Astrocyte (in vitro differentiated cells and primary cell): ENCODE measurements at regions not wholly inside any gene's neighbourhood (a gene's known extent, or its start where the extent isn't known, plus 50 kb on each side); places are given as distances from the start of the nearest gene placed in this dataset.

Source experiments
- DNase-seq: peaks from one replicate; pipeline ENCODE4 v3.0.0-alpha.2; 2010; ENCODE audit warnings: low read depth
- FAIRE-seq: peaks from 2 replicates; lab custom pipeline; 2011; peaks lifted over from hg19 to GRCh38; lab: Jason Lieb, UNC
- H2AFZ ChIP-seq: 2 replicates; pipeline ENCODE4 v1.6.0; 2012; ENCODE audit warnings: low read depth, low read length, inconsistent platforms
- H3K27ac ChIP-seq: 2 replicates; pipeline ENCODE4 v1.5.1; 2011; ENCODE audit warnings: low read depth, low read length, inconsistent platforms
- H3K27me3 ChIP-seq: 2 replicates; pipeline ENCODE4 v1.6.0; 2011; ENCODE audit warnings: low read length, inconsistent platforms; ENCODE audit not compliant: insufficient read depth
- H3K36me3 ChIP-seq: 2 replicates; pipeline ENCODE4 v1.5.1; 2011; ENCODE audit warnings: low read length, inconsistent platforms; ENCODE audit not compliant: insufficient read depth
- H3K4me1 ChIP-seq: 2 replicates; pipeline ENCODE4 v1.5.1; 2011; ENCODE audit warnings: low read length, inconsistent platforms; ENCODE audit not compliant: insufficient read depth
- H3K4me2 ChIP-seq: 2 replicates; pipeline ENCODE4 v1.6.0; 2012; ENCODE audit warnings: low read length, inconsistent platforms
- H3K4me3 ChIP-seq: 2 replicates; pipeline ENCODE4 v1.5.1; 2011; ENCODE audit warnings: low read depth, mild to moderate bottlenecking, low read length, inconsistent platforms; ENCODE audit not compliant: insufficient read depth
- H3K79me2 ChIP-seq: 2 replicates; pipeline ENCODE4 v1.6.0; 2012; ENCODE audit warnings: mild to moderate bottlenecking, low read length, inconsistent platforms; ENCODE audit not compliant: insufficient read depth
- H3K9ac ChIP-seq: 2 replicates; pipeline ENCODE4 v1.6.0; 2012; ENCODE audit warnings: mild to moderate bottlenecking, low read length, inconsistent platforms
- H3K9me3 ChIP-seq: 2 replicates; pipeline ENCODE4 v1.5.1; 2012; ENCODE audit warnings: low read depth, mild to moderate bottlenecking, low read length, inconsistent platforms; ENCODE audit not compliant: insufficient read depth
- H4K20me1 ChIP-seq: 2 replicates; pipeline ENCODE4 v1.6.0; 2012; ENCODE audit warnings: low read length, inconsistent platforms; ENCODE audit not compliant: insufficient read depth
- H3K27ac Mint-ChIP-seq: one replicate; pipeline ENCODE4 v1.8.0; 2021; ENCODE audit warnings: mild to moderate bottlenecking, mixed read lengths; ENCODE audit not compliant: unreplicated experiment
- H3K27me3 Mint-ChIP-seq: one replicate; pipeline ENCODE4 v1.8.0; 2021; ENCODE audit warnings: low read depth, mixed read lengths; ENCODE audit not compliant: unreplicated experiment
- H3K36me3 Mint-ChIP-seq: one replicate; pipeline ENCODE4 v1.8.0; 2021; ENCODE audit warnings: low read depth, mixed read lengths; ENCODE audit not compliant: unreplicated experiment
- H3K4me1 Mint-ChIP-seq: one replicate; pipeline ENCODE4 v1.8.0; 2021; ENCODE audit warnings: low read depth, mixed read lengths; ENCODE audit not compliant: unreplicated experiment
- H3K4me3 Mint-ChIP-seq: one replicate; pipeline ENCODE4 v1.8.0; 2021; ENCODE audit warnings: mild to moderate bottlenecking, moderate library complexity, mixed read lengths; ENCODE audit not compliant: unreplicated experiment
- H3K9me3 Mint-ChIP-seq: one replicate; pipeline ENCODE4 v1.8.0; 2021; ENCODE audit warnings: mild to moderate bottlenecking, mixed read lengths; ENCODE audit not compliant: unreplicated experiment
- EZH2 ChIP-seq: IDR thresholded peaks from 2 replicates; pipeline ENCODE4 v1.6.1; 2012; ENCODE audit warnings: mild to moderate bottlenecking, low read length, inconsistent platforms; ENCODE audit not compliant: insufficient read depth
- TF ChIP-seq, protein P1 (sequence below): IDR thresholded peaks from 2 replicates; pipeline ENCODE4 v1.5.1; 2011; ENCODE audit warnings: low read depth, mild to moderate bottlenecking, inconsistent platforms, low read length, moderate library complexity; ENCODE audit not compliant: insufficient read depth

DNA sequence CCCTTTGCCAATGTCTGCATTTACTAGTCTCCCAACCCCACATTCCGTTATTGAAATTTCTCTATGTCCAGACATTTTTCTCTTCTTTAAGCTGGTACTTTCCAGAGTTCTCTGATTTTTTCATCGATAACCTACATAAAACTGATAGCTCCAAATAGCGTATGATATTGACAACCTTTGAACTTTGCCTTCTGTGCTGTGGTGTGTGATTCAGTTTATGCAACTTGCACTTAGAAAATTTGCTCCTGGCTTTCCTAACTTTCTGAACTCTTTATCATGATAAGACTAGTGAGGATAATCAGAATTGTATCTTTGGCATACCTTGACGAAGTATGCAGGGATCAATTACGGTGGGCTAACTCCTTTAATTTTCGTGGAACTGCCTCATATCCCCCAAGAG is 1261.3 kb downstream of the SI start:
- Mint-ChIP-seq H3K4me3 (no peak overlapping the region), H3K4me1 (peaks cover 5% of the 10 kb centered on the region), H3K27ac (no peak overlapping the region), H3K9me3 (no peaks in the 10 kb centered on the region), H3K27me3 (no peaks in the 10 kb centered on the region), H3K36me3 (no peaks in the 10 kb centered on the region)
- H3K36me3 ChIP-seq: no peaks in the 10 kb centered on the region
- no peak overlapping the region for H3K4me3 ChIP-seq
- H3K9me3 ChIP-seq: no peaks in the 10 kb centered on the region
- no peak for DNase-seq
- no peak overlapping the region for H3K4me2 ChIP-seq
- no peak for TF ChIP-seq EZH2
- TF ChIP-seq, protein P1, sequence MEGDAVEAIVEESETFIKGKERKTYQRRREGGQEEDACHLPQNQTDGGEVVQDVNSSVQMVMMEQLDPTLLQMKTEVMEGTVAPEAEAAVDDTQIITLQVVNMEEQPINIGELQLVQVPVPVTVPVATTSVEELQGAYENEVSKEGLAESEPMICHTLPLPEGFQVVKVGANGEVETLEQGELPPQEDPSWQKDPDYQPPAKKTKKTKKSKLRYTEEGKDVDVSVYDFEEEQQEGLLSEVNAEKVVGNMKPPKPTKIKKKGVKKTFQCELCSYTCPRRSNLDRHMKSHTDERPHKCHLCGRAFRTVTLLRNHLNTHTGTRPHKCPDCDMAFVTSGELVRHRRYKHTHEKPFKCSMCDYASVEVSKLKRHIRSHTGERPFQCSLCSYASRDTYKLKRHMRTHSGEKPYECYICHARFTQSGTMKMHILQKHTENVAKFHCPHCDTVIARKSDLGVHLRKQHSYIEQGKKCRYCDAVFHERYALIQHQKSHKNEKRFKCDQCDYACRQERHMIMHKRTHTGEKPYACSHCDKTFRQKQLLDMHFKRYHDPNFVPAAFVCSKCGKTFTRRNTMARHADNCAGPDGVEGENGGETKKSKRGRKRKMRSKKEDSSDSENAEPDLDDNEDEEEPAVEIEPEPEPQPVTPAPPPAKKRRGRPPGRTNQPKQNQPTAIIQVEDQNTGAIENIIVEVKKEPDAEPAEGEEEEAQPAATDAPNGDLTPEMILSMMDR: no peak
- H3K27me3 ChIP-seq: no peaks in the 10 kb centered on the region
- H3K9ac ChIP-seq: no peak overlapping the region
- no peak for FAIRE-seq
- no peak overlapping the region for H3K27ac ChIP-seq
- no peaks in the 10 kb centered on the region for H3K79me2 ChIP-seq
- H3K4me1 ChIP-seq: no peaks in the 10 kb centered on the region
- no peak overlapping the region for H2AFZ ChIP-seq
- no peaks in the 10 kb centered on the region for H4K20me1 ChIP-seq

DNA sequence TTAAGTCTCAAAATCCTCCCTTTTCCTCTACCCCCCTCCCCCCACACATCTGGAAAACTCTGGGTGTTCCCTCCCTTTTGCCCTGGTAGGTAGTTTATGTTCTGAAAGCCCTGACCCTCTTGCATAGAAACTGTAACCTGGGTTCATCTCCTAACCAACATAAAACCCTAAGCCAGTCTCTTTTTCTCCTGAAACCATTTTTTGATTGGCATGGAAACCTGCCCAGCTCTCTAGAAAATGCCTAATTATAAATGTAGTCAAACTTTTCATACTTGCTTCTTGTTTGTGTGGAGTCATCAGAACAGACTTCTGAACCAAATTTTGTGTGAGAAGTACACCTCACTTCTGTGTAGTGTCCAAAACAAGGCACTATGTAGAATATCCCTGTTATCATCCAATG is 1264.4 kb downstream of the SI start:
- DNase-seq (no peak), FAIRE-seq (no peak)
- H2AFZ ChIP-seq: no peak overlapping the region
- no peaks in the 10 kb centered on the region for H3K36me3 ChIP-seq
- no peak overlapping the region for H3K27ac ChIP-seq
- no peaks in the 10 kb centered on the region for H3K9me3 ChIP-seq
- H3K4me3 ChIP-seq: no peak overlapping the region
- no peak overlapping the region for H3K9ac ChIP-seq
- no peaks in the 10 kb centered on the region for H3K27me3 Mint-ChIP-seq
- TF ChIP-seq, protein P1: no peak
- no peak for TF ChIP-seq EZH2
- H3K27ac Mint-ChIP-seq: no peak overlapping the region
- H3K36me3 Mint-ChIP-seq: no peaks in the 10 kb centered on the region
- no peaks in the 10 kb centered on the region for H3K9me3 Mint-ChIP-seq
- H3K79me2 ChIP-seq: no peaks in the 10 kb centered on the region
- H3K4me1 ChIP-seq: no peaks in the 10 kb centered on the region
- no peak overlapping the region for H3K4me2 ChIP-seq
- peaks cover 6% of the 10 kb centered on the region for H3K4me1 Mint-ChIP-seq
- H3K27me3 ChIP-seq: no peaks in the 10 kb centered on the region
- H4K20me1 ChIP-seq: no peaks in the 10 kb centered on the region
- no peak overlapping the region for H3K4me3 Mint-ChIP-seq

DNA sequence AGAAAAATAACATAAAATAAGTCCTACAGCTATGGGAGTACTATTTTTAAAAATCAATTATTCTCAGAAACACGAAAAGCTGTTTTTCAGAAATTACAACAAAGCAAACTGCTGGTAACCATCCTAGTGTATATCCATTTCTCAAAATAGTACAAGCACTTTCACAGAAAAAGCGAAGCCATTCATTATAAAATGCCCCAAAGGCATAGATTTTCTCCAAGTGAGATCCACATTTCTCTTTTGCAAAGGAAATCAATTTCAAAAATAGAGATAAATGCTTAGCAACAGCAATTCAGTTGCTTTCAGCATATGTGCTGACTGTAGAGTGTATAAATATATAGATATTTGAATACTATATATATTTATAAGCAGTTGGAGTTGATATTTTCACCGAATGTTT is 1266.3 kb downstream of the SI start:
- H3K4me2 ChIP-seq: no peak overlapping the region
- DNase-seq: no peak
- H3K79me2 ChIP-seq: no peaks in the 10 kb centered on the region
- TF ChIP-seq, protein P1: no peak
- TF ChIP-seq EZH2: no peak
- FAIRE-seq: no peak
- no peaks in the 10 kb centered on the region for H3K9me3 ChIP-seq
- no peak overlapping the region for H3K27ac ChIP-seq
- H3K27me3 Mint-ChIP-seq: no peaks in the 10 kb centered on the region
- H3K9ac ChIP-seq: no peak overlapping the region
- no peaks in the 10 kb centered on the region for H3K27me3 ChIP-seq
- no peaks in the 10 kb centered on the region for H3K36me3 ChIP-seq
- no peaks in the 10 kb centered on the region for H4K20me1 ChIP-seq
- no peak overlapping the region for H2AFZ ChIP-seq
- H3K4me1 ChIP-seq: no peaks in the 10 kb centered on the region
- H3K27ac Mint-ChIP-seq: no peak overlapping the region
- no peak overlapping the region for H3K4me3 ChIP-seq
- H3K9me3 Mint-ChIP-seq: no peaks in the 10 kb centered on the region
- no peak overlapping the region for H3K4me3 Mint-ChIP-seq
- H3K36me3 Mint-ChIP-seq: no peaks in the 10 kb centered on the region
- H3K4me1 Mint-ChIP-seq: peaks cover 6% of the 10 kb centered on the region
